Lung (tissue), 11 donors: ENCODE measurements at regions not wholly inside any gene's neighbourhood (a gene's known extent, or its start where the extent isn't known, plus 50 kb on each side); places are given as distances from the start of the nearest gene placed in this dataset.

Experiments used
- ATAC-seq: fragments of 200-7000 bp; cut with Tn5 transposase; one replicate; pipeline ENCODE4 v1.9.1; 2020; ENCODE audit warnings: moderate number of reproducible peaks; ENCODE audit not compliant: insufficient read depth, low FRiP score
- DNase-seq, 3 donors: peaks; one replicate each; pipeline ENCODE4 v3.0.0-alpha.2; 2013 to 2017
- H3K27ac ChIP-seq, 2 donors: one replicate each; pipeline ENCODE4 v1.5.1; 2013; ENCODE audit warnings: mild to moderate bottlenecking in 2 of 2, moderate library complexity in 2 of 2, control low read depth in 1 of 2, inconsistent platforms in 1 of 2, low read depth in 1 of 2, low read length in 1 of 2
- H3K27me3 ChIP-seq, 3 donors: one replicate each; pipeline ENCODE4 v1.5.1; 2013; ENCODE audit warnings: low read length in 2 of 3; ENCODE audit not compliant: control insufficient read depth in 3 of 3, insufficient read depth in 3 of 3
- H3K36me3 ChIP-seq, 4 donors: one replicate each; pipeline ENCODE4 v1.5.1; 2013; ENCODE audit warnings: low read length in 4 of 4, mild to moderate bottlenecking in 1 of 4, moderate library complexity in 1 of 4; ENCODE audit not compliant: control insufficient read depth in 4 of 4, insufficient read depth in 4 of 4
- H3K4me1 ChIP-seq, 5 donors: one replicate each; pipeline ENCODE4 v1.5.1; 2013; ENCODE audit warnings: low read length in 5 of 5, mild to moderate bottlenecking in 2 of 5, moderate library complexity in 1 of 5; ENCODE audit not compliant: control insufficient read depth in 5 of 5, insufficient read depth in 5 of 5
- H3K4me3 ChIP-seq: one replicate; pipeline ENCODE4 v1.5.1; 2013; ENCODE audit warnings: mild to moderate bottlenecking, control low read depth, moderate library complexity
- H3K9ac ChIP-seq, 2 donors: one replicate each; pipeline ENCODE4 v1.5.1; 2013; ENCODE audit warnings: low read length in 2 of 2, control low read depth in 1 of 2; ENCODE audit not compliant: insufficient read depth in 1 of 2
- H3K9me3 ChIP-seq, 4 donors: one replicate each; pipeline ENCODE4 v1.5.1; 2013; ENCODE audit warnings: low read length in 3 of 4, mild to moderate bottlenecking in 1 of 4, moderate library complexity in 1 of 4; ENCODE audit not compliant: control insufficient read depth in 4 of 4, insufficient read depth in 3 of 4
- WGBS, 2 donors: extraction: QIAGEN DNeasy Blood & Tissue Kit; methylation state at CpG; one replicate each; pipeline ENCODE4 v1.1.7; 2013; 5-methylcytosine and 5-hydroxymethylcytosine counted together
- TF ChIP-seq, protein P1 (sequence below): IDR thresholded peaks from 2 replicates; pipeline ENCODE4 v1.5.1; 2012; ENCODE audit warnings: mild to moderate bottlenecking; ENCODE audit errors: control extremely low read depth, extremely low read depth
- donor health status: control.
- donor health status: control.
- donor health status: Bipolar disorder and iron deficiency.
- donor health status: healthy.
- donor health status: DM: yes; HTN: yes; CAD: no.

DNA sequence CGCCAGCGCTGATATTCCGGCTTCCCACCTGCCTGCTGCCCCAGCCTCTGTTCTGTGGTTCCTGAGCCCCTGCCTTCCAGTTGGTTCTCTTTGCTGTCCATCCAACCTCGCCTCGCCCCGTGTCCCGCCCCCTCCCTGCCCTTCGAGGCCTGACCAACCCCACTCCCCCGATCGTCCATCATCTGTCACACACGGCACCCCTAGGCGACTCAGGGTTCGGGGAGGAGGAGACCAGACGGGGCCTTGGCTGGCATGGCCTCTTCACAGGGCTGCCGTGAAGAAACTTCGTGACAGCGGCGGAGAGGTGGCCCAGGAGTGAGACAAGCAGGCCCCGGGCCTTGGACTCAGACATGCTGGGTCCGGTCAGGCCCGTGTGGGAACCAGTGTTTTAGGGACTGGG lies 226.1 kb downstream of the QKI start:
- no peak for ATAC-seq
- Histone ChIP-seq H3K27me3 (no peaks in the 10 kb centered on the region), H3K36me3 (no peaks in the 10 kb centered on the region), H3K4me3 (no peak overlapping the region), H3K9me3 (peaks cover 0 to 3% (median 0%) of the 10 kb centered on the region in 4 donors), H3K9ac (no peak overlapping the region), H3K4me1 (no peaks in the 10 kb centered on the region), H3K27ac (no peak overlapping the region)
- TF ChIP-seq, protein P1, sequence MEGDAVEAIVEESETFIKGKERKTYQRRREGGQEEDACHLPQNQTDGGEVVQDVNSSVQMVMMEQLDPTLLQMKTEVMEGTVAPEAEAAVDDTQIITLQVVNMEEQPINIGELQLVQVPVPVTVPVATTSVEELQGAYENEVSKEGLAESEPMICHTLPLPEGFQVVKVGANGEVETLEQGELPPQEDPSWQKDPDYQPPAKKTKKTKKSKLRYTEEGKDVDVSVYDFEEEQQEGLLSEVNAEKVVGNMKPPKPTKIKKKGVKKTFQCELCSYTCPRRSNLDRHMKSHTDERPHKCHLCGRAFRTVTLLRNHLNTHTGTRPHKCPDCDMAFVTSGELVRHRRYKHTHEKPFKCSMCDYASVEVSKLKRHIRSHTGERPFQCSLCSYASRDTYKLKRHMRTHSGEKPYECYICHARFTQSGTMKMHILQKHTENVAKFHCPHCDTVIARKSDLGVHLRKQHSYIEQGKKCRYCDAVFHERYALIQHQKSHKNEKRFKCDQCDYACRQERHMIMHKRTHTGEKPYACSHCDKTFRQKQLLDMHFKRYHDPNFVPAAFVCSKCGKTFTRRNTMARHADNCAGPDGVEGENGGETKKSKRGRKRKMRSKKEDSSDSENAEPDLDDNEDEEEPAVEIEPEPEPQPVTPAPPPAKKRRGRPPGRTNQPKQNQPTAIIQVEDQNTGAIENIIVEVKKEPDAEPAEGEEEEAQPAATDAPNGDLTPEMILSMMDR: no peak
- 94 to 96% methylated on average over 21 of the region's 21 CpGs for WGBS, 2 donors
- DNase-seq: no peak

DNA sequence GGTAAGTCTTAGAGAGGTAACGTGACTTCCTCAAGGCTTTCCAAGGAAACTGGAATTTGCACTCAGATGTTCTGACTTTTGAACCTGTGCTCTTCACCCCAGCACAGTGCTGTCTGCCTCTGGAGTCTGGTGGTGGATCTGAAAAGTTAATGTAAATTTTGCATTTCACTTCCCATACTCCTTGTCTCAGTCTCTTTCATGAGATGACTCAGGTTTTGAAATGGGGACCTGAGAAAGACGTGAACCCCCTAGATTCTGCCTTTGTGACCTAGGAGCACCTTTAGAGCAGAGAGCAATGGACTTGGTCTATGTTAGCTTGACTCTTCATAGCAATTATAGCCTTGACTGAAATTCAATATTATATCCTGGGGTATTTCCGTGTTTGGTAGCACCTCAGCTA lies 223.0 kb downstream of the QKI start:
- no peak overlapping the region for H3K9ac ChIP-seq
- DNase-seq (no peak), ATAC-seq (no peak)
- H3K27me3 ChIP-seq: peaks cover 0 to 3% (median 0%) of the 10 kb centered on the region in 3 donors
- 75 to 79% methylated on average over 3 of the region's 3 CpGs for WGBS, 2 donors
- TF ChIP-seq, protein P1: no peak
- H3K36me3 ChIP-seq: no peaks in the 10 kb centered on the region
- no peaks in the 10 kb centered on the region for H3K4me1 ChIP-seq
- peaks cover 0 to 5% (median 2%) of the 10 kb centered on the region in 4 donors for H3K9me3 ChIP-seq
- no peak overlapping the region for H3K4me3 ChIP-seq
- H3K27ac ChIP-seq: no peak overlapping the region

DNA sequence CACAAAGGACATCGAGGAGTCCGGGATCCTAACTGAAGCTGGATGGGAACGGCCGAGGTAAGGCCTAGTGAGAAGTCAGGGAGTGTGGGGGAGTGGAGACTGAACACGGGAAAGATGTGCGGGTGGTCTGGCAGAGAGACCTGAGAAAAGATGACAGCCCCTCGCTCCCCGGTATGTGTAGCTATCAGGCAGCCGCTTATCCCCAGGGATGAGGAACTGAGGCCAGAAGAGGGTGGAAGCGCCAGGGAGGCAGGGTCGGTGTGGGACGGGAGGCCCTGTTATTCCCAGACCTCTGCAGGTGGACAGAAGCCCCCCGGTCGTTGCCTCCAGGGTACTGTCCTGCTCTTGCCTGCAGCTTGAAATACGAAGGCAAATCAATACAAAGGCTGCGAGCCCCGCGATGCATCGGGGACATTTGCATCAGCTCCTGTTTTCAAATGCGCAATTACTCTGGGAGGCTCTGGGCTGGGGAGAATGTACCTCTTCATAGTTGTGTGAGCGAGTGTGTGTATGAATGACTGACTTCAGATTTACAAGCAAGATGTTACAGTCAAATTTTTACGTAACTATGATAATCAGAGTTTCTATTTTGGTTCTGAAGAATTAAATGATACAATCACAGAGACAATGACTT lies 221.3 kb downstream of the QKI start:
- no peak for ATAC-seq
- no peak overlapping the region for H3K27ac ChIP-seq
- H3K36me3 ChIP-seq: no peaks in the 10 kb centered on the region
- H3K27me3 ChIP-seq: peaks cover 0 to 7% (median 0%) of the 10 kb centered on the region in 3 donors
- no peak for DNase-seq
- H3K9ac ChIP-seq: no peak overlapping the region
- H3K4me1 ChIP-seq: no peaks in the 10 kb centered on the region
- WGBS, 2 donors: 74 to 77% methylated on average over 22 of the region's 22 CpGs
- no peak overlapping the region for H3K4me3 ChIP-seq
- H3K9me3 ChIP-seq: peaks cover 0 to 7% (median 2%) of the 10 kb centered on the region in 4 donors
- TF ChIP-seq, protein P1: no peak

DNA sequence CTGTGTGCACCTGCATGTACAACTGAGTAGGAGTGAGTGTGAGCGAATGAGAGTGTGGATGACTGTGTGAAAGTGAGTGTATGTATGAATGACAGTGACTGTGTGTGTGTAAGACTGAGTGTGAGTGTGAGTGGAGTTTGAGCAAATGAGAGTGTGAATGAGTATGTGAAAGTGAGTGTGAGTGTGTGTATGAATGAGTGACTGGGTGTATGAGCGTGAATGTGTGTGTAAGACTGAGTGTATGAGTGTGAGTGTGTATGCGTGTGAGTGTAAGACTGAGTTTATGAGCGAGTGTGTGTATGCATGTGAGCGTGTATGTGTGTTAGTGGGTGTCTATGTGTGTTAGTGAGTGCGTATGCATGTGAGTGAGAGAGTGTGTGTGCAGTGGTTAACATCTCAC lies 220.8 kb downstream of the QKI start:
- Histone ChIP-seq H3K4me3 (no peak overlapping the region), H3K9me3 (peaks cover 0 to 12% (median 2%) of the 10 kb centered on the region in 4 donors)
- no peak for ATAC-seq

More for the DNA sequence above, 220.8 kb downstream of the QKI start:
- Histone ChIP-seq H3K27me3 (peaks cover 0 to 9% (median 0%) of the 10 kb centered on the region in 3 donors), H3K36me3 (no peaks in the 10 kb centered on the region), H3K4me1 (no peaks in the 10 kb centered on the region), H3K27ac (no peak overlapping the region), H3K9ac (no peak overlapping the region)
- 97% methylated on average over 6 of the region's 6 CpGs for WGBS, 2 donors
- TF ChIP-seq, protein P1: no peak
- no peak for DNase-seq
